RWPE2 (cell line): ENCODE measurements at regions not wholly inside any gene's neighbourhood (a gene's known extent, or its start where the extent isn't known, plus 50 kb on each side); places are given as distances from the start of the nearest gene placed in this dataset.
"Not testable (repeated sequence)": the region's sequence is repeated elsewhere in the genome, so short reads cannot be mapped to it uniquely, and the experiment has no call there.

Experiments
- ATAC-seq: fragments of 200-7000 bp; cut with Tn5 transposase; 3 replicates; pipeline ENCODE4 v1.9.1; 2021; ENCODE audit warnings: low read depth
- DNase-seq: peaks from one replicate; pipeline ENCODE4 v3.0.0-alpha.2; 2020; ENCODE audit warnings: low spot score
- H3K27ac ChIP-seq: fragments of 450-650 bp; 2 replicates; pipeline ENCODE4 v1.5.1; 2017; ENCODE audit warnings: mild to moderate bottlenecking; ENCODE audit not compliant: poor library complexity, severe bottlenecking
- H3K27me3 ChIP-seq: fragments of 250-450 bp; sonication (Bioruptor Pico); 2 replicates; pipeline ENCODE4 v1.5.1; 2021; ENCODE audit warnings: mild to moderate bottlenecking, moderate library complexity; ENCODE audit not compliant: insufficient read depth, poor library complexity, severe bottlenecking
- H3K36me3 ChIP-seq: fragments of 250-450 bp; sonication (Bioruptor Pico); 2 replicates; pipeline ENCODE4 v1.5.1; 2020; ENCODE audit warnings: low read depth, mild to moderate bottlenecking, moderate library complexity
- H3K4me1 ChIP-seq: fragments of 250-450 bp; sonication (Bioruptor Pico); 2 replicates; pipeline ENCODE4 v1.5.1; 2021; ENCODE audit warnings: mild to moderate bottlenecking, moderate library complexity; ENCODE audit not compliant: insufficient read depth, poor library complexity, severe bottlenecking
- H3K4me3 ChIP-seq: fragments of 250-450 bp; sonication (Bioruptor Pico); 2 replicates; pipeline ENCODE4 v1.5.1; 2021; ENCODE audit warnings: mild to moderate bottlenecking, moderate library complexity; ENCODE audit not compliant: severe bottlenecking
- H3K9me3 ChIP-seq: fragments of 250-450 bp; sonication (Bioruptor Pico); 2 replicates; pipeline ENCODE4 v1.5.1; 2021; ENCODE audit warnings: mild to moderate bottlenecking, moderate library complexity; ENCODE audit not compliant: severe bottlenecking
- TF ChIP-seq, protein P1 (sequence below): fragments of 450-650 bp; IDR thresholded peaks from one replicate; pipeline ENCODE4 v1.5.1; 2017; ENCODE audit warnings: mild to moderate bottlenecking, moderate library complexity; ENCODE audit not compliant: poor library complexity, severe bottlenecking

DNA sequence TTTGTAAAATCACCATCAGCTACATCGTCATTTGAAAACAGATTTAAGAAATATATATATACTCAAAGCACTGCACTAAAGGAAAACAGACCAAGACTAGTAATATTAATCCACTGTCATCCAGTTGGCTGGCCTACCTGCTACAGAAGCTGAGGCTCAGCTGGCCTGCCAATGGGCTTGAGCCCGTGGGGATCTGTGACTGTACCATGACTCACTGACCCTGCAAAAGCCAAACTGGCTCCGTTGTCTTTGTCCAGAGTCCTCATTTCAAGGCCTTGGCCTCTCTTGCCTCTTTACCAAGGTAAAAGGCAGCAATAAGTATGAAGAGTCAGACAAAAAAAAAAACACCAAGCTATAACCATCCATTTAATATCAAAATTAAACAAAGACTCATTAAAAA lies 463.5 kb upstream of the RASGRP1 start:
- Histone ChIP-seq H3K4me1 (peaks cover 3% of the 10 kb centered on the region), H3K4me3 (no peak overlapping the region), H3K36me3 (no peaks in the 10 kb centered on the region), H3K27me3 (no peaks in the 10 kb centered on the region), H3K27ac (no peak overlapping the region), H3K9me3 (no peaks in the 10 kb centered on the region)
- DNase-seq (no peak), ATAC-seq (peak; percentile 95)
- TF ChIP-seq, protein P1, sequence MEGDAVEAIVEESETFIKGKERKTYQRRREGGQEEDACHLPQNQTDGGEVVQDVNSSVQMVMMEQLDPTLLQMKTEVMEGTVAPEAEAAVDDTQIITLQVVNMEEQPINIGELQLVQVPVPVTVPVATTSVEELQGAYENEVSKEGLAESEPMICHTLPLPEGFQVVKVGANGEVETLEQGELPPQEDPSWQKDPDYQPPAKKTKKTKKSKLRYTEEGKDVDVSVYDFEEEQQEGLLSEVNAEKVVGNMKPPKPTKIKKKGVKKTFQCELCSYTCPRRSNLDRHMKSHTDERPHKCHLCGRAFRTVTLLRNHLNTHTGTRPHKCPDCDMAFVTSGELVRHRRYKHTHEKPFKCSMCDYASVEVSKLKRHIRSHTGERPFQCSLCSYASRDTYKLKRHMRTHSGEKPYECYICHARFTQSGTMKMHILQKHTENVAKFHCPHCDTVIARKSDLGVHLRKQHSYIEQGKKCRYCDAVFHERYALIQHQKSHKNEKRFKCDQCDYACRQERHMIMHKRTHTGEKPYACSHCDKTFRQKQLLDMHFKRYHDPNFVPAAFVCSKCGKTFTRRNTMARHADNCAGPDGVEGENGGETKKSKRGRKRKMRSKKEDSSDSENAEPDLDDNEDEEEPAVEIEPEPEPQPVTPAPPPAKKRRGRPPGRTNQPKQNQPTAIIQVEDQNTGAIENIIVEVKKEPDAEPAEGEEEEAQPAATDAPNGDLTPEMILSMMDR, result no peak

- TF ChIP-seq, protein P1, result no peak
- no peak overlapping the region for H3K4me3 ChIP-seq
- peaks cover 3% of the 10 kb centered on the region for H3K4me1 ChIP-seq
- no peaks in the 10 kb centered on the region for H3K36me3 ChIP-seq
- no peak overlapping the region for H3K27ac ChIP-seq
- no peaks in the 10 kb centered on the region for H3K27me3 ChIP-seq
- DNase-seq (no peak), ATAC-seq (no peak)
- no peaks in the 10 kb centered on the region for H3K9me3 ChIP-seq
These were observed 465.1 kb upstream of the RASGRP1 start for GRCh38 chr15:39029741-39030140.

GRCh38 chr15:39030291-39031070 lies 465.9 kb upstream of the RASGRP1 start:
- no peak overlapping the region for H3K4me3 ChIP-seq
- H3K36me3 ChIP-seq, result no peaks in the 10 kb centered on the region
- peaks cover 3% of the 10 kb centered on the region for H3K4me1 ChIP-seq
- no peaks in the 10 kb centered on the region for H3K27me3 ChIP-seq
- H3K9me3 ChIP-seq, result no peaks in the 10 kb centered on the region
- TF ChIP-seq, protein P1, result no peak
- DNase-seq (no peak), ATAC-seq (no peak)
- H3K27ac ChIP-seq, result no peak overlapping the region

DNA sequence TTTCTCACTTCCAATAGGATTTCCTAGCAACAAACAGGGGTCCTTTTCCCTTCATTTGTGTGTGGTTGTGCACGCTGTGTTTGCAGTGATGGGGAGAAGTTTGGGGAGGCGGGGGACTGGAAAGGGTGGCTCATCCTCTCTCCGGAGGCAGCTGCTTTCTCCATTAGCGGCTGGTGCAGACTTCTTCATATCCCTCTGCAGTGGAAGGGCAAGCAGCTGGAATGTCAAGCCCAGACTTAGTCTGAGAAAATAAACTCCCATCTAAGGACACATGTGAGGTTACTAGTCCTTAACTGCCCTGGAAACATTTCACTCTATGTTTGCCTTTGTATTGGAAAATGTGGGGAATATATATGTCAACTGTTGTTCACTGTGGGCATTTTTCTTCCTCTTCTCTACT lies 467.0 kb upstream of the RASGRP1 start:
- no peaks in the 10 kb centered on the region for H3K36me3 ChIP-seq
- no peaks in the 10 kb centered on the region for H3K9me3 ChIP-seq
- H3K27ac ChIP-seq, result no peak overlapping the region
- DNase-seq (no peak), ATAC-seq (no peak)
- TF ChIP-seq, protein P1, result no peak
- no peak overlapping the region for H3K4me3 ChIP-seq
- no peaks in the 10 kb centered on the region for H3K27me3 ChIP-seq
- H3K4me1 ChIP-seq, result peaks cover 3% of the 10 kb centered on the region

DNA sequence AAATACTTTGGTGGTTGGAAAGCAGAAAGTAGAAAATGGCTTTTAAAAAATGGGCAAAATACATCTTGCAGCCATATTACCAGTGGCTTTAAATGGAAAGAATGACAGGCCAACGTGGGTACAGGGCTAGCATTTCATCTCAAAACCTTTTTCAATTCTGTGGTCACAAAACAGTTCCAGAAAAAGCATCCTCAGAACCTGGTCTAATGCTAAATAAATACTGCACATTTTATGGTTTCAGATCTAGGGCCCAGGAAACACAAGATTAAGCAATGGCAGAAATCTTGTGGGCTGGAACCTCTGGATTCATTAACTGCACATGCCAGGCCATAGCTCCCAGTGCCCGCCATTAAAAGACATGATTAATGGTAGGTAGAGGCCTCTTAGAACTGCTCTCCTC lies 470.2 kb upstream of the RASGRP1 start:
- Histone ChIP-seq H3K27ac (no peak overlapping the region), H3K4me1 (no peaks in the 10 kb centered on the region), H3K4me3 (no peak overlapping the region), H3K27me3 (no peaks in the 10 kb centered on the region), H3K36me3 (no peaks in the 10 kb centered on the region), H3K9me3 (no peaks in the 10 kb centered on the region)
- TF ChIP-seq, protein P1, result no peak
- ATAC-seq, result no peak
- no peak for DNase-seq

DNA sequence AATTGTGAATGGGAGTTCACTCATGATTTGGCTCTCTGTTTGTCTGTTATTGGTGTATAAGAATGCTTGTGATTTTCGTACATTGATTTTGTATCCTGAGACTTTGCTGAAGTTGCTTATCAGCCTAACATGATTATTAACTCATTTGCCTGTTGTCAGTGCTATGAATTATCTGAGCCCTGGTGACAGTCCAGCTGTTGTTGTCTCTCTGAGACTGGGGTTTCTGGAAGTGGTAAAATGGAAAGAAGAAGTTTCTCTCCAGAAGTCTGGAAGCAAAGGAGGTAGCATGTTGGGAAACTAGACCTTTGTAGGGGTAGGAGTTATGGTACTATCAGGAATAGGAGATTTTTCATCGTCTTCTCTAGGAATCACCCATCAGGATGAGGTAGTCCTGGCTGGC lies 473.0 kb upstream of the RASGRP1 start:
- H3K36me3 ChIP-seq, H3K4me3 ChIP-seq, DNase-seq, H3K27me3 ChIP-seq, H3K9me3 ChIP-seq, H3K27ac ChIP-seq, ATAC-seq, H3K4me1 ChIP-seq: not testable (repeated sequence)
